GM12878 (cell line): ENCODE measurements at regions not wholly inside any gene's neighbourhood (a gene's known extent, or its start where the extent isn't known, plus 50 kb on each side); places are given as distances from the start of the nearest gene placed in this dataset.

Experiments
- ATAC-seq: fragments of 200-7000 bp; cut with Tn5 transposase; 3 replicates; pipeline ENCODE4 v1.9.1; 2020; ENCODE audit warnings: mild to moderate bottlenecking, moderate library complexity
- BruUV-seq: library from RNA; stranded (reverse); fragments of 400-500 nt; replicated peaks from 2 replicates; lab custom pipeline; 2021; lab: Mats Ljungman, UMichigan
- CTCF ChIA-PET: fragments of 300-600 bp; sonication (Branson Sonifier 250); formaldehyde crosslinking; extraction: SDS; loops from one replicate; lab custom pipeline; 2021; ENCODE audit warnings: inconsistent platforms; lab: Yijun Ruan, JAX
- POLR2A ChIA-PET: fragments of 350-600 bp; formaldehyde crosslinking; extraction: SDS; loops from one replicate; lab custom pipeline; 2021; ENCODE audit warnings: inconsistent platforms; lab: Charles Lee
- RAD21 ChIA-PET: fragments of 300-600 bp; sonication (Branson Sonifier 250); formaldehyde crosslinking; loops from one replicate; lab custom pipeline; 2023; ENCODE audit warnings: antibody characterized with exemption; ENCODE audit not compliant: unreplicated experiment; lab: Charles Lee
- SMC1A ChIA-PET: fragments of 300-600 bp; sonication (Branson Sonifier 250); formaldehyde crosslinking; loops from one replicate; lab custom pipeline; 2023; ENCODE audit not compliant: unreplicated experiment, uncharacterized antibody; lab: Charles Lee
- DNase-seq: peaks from one replicate; pipeline ENCODE4 v3.0.0-alpha.2; 2011; ENCODE audit warnings: low read depth, low spot score
- FAIRE-seq: peaks from 3 replicates; lab custom pipeline; 2011; peaks lifted over from hg19 to GRCh38; lab: Jason Lieb, UNC
- H2AFZ ChIP-seq: 2 replicates; pipeline ENCODE4 v1.6.0; 2011; ENCODE audit warnings: low read depth, low read length, control low read depth; ENCODE audit not compliant: control insufficient read depth
- H3K27ac ChIP-seq: 2 replicates; pipeline ENCODE4 v1.5.1; 2011; ENCODE audit warnings: control low read depth; ENCODE audit not compliant: control insufficient read depth, insufficient read depth
- H3K27me3 ChIP-seq, 2 experiments: replicated peaks in 1 of 2; 2 replicates each; pipeline versions ENCODE4 v1.6.0 to v1.6.1; 2011; ENCODE audit warnings: low read length in 1 of 2; ENCODE audit not compliant: control insufficient read depth in 2 of 2, insufficient read depth in 2 of 2
- H3K36me3 ChIP-seq, 2 experiments: 2 replicates each; pipeline ENCODE4 v1.5.1; 2011; ENCODE audit warnings: low read length in 1 of 2; ENCODE audit not compliant: control insufficient read depth in 2 of 2, insufficient read depth in 2 of 2
- H3K4me1 ChIP-seq: 2 replicates; pipeline ENCODE4 v1.6.1; 2011; ENCODE audit warnings: mild to moderate bottlenecking, low read length, moderate library complexity, mixed read lengths; ENCODE audit not compliant: control insufficient read depth, insufficient read depth
- H3K4me2 ChIP-seq: 2 replicates; pipeline ENCODE4 v1.6.0; 2011; ENCODE audit warnings: control low read depth; ENCODE audit not compliant: control insufficient read depth, insufficient read depth
- H3K4me3 ChIP-seq: fragments of 200-600 bp; sonication (generic); 2 replicates; pipeline ENCODE4 v1.5.1; 2016
- H3K79me2 ChIP-seq: 2 replicates; pipeline ENCODE4 v1.6.0; 2011; ENCODE audit warnings: low read length; ENCODE audit not compliant: control insufficient read depth, insufficient read depth
- H3K9ac ChIP-seq: 2 replicates; pipeline ENCODE4 v1.8.0; 2011; ENCODE audit warnings: low read length, control low read depth, mixed read lengths; ENCODE audit not compliant: control insufficient read depth, insufficient read depth
- H3K9me3 ChIP-seq: replicated peaks from 3 replicates; pipeline ENCODE4 v1.5.1; 2011; ENCODE audit warnings: mild to moderate bottlenecking, low read length; ENCODE audit not compliant: control insufficient read depth, insufficient read depth
- H4K20me1 ChIP-seq: 2 replicates; pipeline ENCODE4 v1.6.0; 2011; ENCODE audit not compliant: control insufficient read depth, insufficient read depth
- CEBPZ ChIP-seq: fragments of 150-350 bp; IDR thresholded peaks from 2 replicates; pipeline ENCODE4 v1.6.1; 2016; ENCODE audit warnings: low read depth, low read length
- CHD2 ChIP-seq: IDR thresholded peaks from 2 replicates; pipeline ENCODE4 v1.6.1; 2011; ENCODE audit warnings: low read depth, low read length, improper control_type of control experiment, borderline replicate concordance
- EP300 ChIP-seq, 2 experiments: fragments of 150-350 bp in 1 of 2; IDR thresholded peaks; 2 replicates each; pipeline ENCODE4 v1.6.1; 2011 to 2012; ENCODE audit warnings: low read depth in 2 of 2, low read length in 2 of 2, borderline replicate concordance in 1 of 2, improper control_type of control experiment in 1 of 2, inconsistent platforms in 1 of 2; ENCODE audit not compliant: control insufficient read depth in 1 of 2
- ETV6 ChIP-seq, 2 experiments: fragments of 450-650 bp in 1 of 2; IDR thresholded peaks in 1 of 2; conservative IDR thresholded peaks in 1 of 2; 2 replicates each; pipeline ENCODE4 v1.6.1; 2014; ENCODE audit warnings: antibody characterized with exemption in 1 of 2, borderline replicate concordance in 1 of 2, low read depth in 1 of 2, mild to moderate bottlenecking in 1 of 2, moderate library complexity in 1 of 2
- HDAC2 ChIP-seq: fragments of 200-600 bp; sonication (generic); IDR thresholded peaks from 2 replicates; pipeline ENCODE4 v1.6.1; 2017
- REST ChIP-seq: IDR thresholded peaks from 2 replicates; pipeline ENCODE4 v1.6.1; 2012; ENCODE audit warnings: mild to moderate bottlenecking, low read depth, low read length
- RFX5 ChIP-seq: IDR thresholded peaks from 2 replicates; pipeline ENCODE4 v1.6.1; 2011; ENCODE audit warnings: low read depth, low read length, improper control_type of control experiment
- RUNX3 ChIP-seq: IDR thresholded peaks from 2 replicates; pipeline ENCODE4 v1.6.1; 2012; ENCODE audit warnings: low read length, inconsistent platforms
- SREBF1 ChIP-seq: IDR thresholded peaks from 2 replicates; pipeline ENCODE4 v1.6.1; 2012; ENCODE audit warnings: mild to moderate bottlenecking, low read length
- STAT1 ChIP-seq: fragments of 450-650 bp; conservative IDR thresholded peaks from 2 replicates; pipeline ENCODE4 v1.6.1; 2014; ENCODE audit warnings: antibody characterized with exemption, mild to moderate bottlenecking
- WRNIP1 ChIP-seq: IDR thresholded peaks from 2 replicates; pipeline ENCODE4 v1.6.1; 2011; ENCODE audit warnings: low read depth, low read length, improper control_type of control experiment, borderline replicate concordance
- YY1 ChIP-seq: IDR thresholded peaks from 2 replicates; pipeline ENCODE4 v1.6.1; 2011; ENCODE audit warnings: low read depth, mild to moderate bottlenecking, low read length
- in situ Hi-C: fragments of 300-500 bp; cut with MboI; formaldehyde crosslinking; loops from 9 replicates; pipeline ENCODE4 v1.14.3; 2018; ENCODE audit warnings: mixed read lengths
- intact Hi-C: fragments of 100-400 bp; cut with micrococcal nuclease; formaldehyde crosslinking; loops from one replicate; pipeline ENCODE4 v1.14.2; 2022; ENCODE audit not compliant: unreplicated experiment
- TF ChIP-seq, protein P1 (sequence below): IDR thresholded peaks from 2 replicates; pipeline ENCODE4 v1.6.1; 2012; ENCODE audit warnings: low read length, inconsistent platforms
- TF ChIP-seq, protein P2 (sequence below): fragments of 450-650 bp; conservative IDR thresholded peaks from 2 replicates; pipeline ENCODE4 v1.6.1; 2017; ENCODE audit warnings: mild to moderate bottlenecking, moderate library complexity

DNA sequence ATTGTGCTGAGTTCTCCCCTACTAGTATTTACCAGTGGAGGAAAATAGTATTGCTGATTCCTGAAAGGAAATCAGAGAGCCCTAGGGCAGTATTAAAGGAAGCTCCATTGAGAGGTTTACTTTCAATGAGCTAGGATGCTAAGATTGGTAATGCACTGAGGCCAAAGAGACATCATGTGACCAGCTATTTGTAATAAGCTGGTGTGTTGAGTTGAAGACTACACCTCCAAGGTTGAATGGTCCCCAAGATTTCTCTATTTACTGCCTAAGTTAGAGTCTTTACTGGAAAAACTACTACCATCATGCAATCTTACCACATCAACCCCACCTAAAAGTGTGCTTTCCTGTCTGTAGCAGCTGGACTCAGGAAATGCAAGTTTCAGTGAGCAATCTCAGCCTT lies 151.5 kb upstream of the GJE1 start:
- no peak overlapping the region for H3K4me3 ChIP-seq
- BruUV-seq = no TSS peak
- DNase-seq = no peak
- H3K9me3 ChIP-seq = no peaks in the 10 kb centered on the region
- in situ Hi-C loops = no loop called here
- H2AFZ ChIP-seq = no peak overlapping the region
- no peaks in the 10 kb centered on the region for H3K4me1 ChIP-seq
- no peak for FAIRE-seq
- H3K27ac ChIP-seq = no peak overlapping the region
- no peak for ATAC-seq
- no peaks in the 10 kb centered on the region for H3K36me3 ChIP-seq
- H3K4me2 ChIP-seq = no peak overlapping the region
- H3K9ac ChIP-seq = no peak overlapping the region
- ChIA-PET RAD21 (no interaction called here), SMC1A (no interaction called here), CTCF (no interaction called here), POLR2A (no interaction called here)
- TF ChIP-seq RFX5 (no peak), ETV6 (conservative IDR thresholded peaks at IDR 0.05 in 1 of 2, IDR thresholded peaks at IDR 0.05 in 1 of 2; ENCODE audit: borderline replicate concordance in 1 of 2, low read depth in 1 of 2) (no peak), STAT1 (no peak), HDAC2 (no peak), CEBPZ (no peak), WRNIP1 (no peak), EP300 (IDR thresholded peaks at IDR 0.05; ENCODE audit: borderline replicate concordance in 1 of 2, control insufficient read depth in 1 of 2, low read depth in 2 of 2, low read length in 2 of 2) (no peak), SREBF1 (no peak), RUNX3 (no peak), CHD2 (no peak), YY1 (no peak), REST (no peak)
- TF ChIP-seq, protein P1, sequence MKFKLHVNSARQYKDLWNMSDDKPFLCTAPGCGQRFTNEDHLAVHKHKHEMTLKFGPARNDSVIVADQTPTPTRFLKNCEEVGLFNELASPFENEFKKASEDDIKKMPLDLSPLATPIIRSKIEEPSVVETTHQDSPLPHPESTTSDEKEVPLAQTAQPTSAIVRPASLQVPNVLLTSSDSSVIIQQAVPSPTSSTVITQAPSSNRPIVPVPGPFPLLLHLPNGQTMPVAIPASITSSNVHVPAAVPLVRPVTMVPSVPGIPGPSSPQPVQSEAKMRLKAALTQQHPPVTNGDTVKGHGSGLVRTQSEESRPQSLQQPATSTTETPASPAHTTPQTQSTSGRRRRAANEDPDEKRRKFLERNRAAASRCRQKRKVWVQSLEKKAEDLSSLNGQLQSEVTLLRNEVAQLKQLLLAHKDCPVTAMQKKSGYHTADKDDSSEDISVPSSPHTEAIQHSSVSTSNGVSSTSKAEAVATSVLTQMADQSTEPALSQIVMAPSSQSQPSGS = no peak
- TF ChIP-seq, protein P2, sequence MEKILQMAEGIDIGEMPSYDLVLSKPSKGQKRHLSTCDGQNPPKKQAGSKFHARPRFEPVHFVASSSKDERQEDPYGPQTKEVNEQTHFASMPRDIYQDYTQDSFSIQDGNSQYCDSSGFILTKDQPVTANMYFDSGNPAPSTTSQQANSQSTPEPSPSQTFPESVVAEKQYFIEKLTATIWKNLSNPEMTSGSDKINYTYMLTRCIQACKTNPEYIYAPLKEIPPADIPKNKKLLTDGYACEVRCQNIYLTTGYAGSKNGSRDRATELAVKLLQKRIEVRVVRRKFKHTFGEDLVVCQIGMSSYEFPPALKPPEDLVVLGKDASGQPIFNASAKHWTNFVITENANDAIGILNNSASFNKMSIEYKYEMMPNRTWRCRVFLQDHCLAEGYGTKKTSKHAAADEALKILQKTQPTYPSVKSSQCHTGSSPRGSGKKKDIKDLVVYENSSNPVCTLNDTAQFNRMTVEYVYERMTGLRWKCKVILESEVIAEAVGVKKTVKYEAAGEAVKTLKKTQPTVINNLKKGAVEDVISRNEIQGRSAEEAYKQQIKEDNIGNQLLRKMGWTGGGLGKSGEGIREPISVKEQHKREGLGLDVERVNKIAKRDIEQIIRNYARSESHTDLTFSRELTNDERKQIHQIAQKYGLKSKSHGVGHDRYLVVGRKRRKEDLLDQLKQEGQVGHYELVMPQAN = no peak
- intact Hi-C loops = no loop called here
- H4K20me1 ChIP-seq = no peaks in the 10 kb centered on the region
- no peaks in the 10 kb centered on the region for H3K79me2 ChIP-seq
- no peaks in the 10 kb centered on the region for H3K27me3 ChIP-seq
